ENCODE measurements at regions not wholly inside any gene's neighbourhood (a gene's known extent, or its start where the extent isn't known, plus 50 kb on each side); places are given as distances from the start of the nearest gene placed in this dataset.

- TF ChIP-seq, protein P1, sequence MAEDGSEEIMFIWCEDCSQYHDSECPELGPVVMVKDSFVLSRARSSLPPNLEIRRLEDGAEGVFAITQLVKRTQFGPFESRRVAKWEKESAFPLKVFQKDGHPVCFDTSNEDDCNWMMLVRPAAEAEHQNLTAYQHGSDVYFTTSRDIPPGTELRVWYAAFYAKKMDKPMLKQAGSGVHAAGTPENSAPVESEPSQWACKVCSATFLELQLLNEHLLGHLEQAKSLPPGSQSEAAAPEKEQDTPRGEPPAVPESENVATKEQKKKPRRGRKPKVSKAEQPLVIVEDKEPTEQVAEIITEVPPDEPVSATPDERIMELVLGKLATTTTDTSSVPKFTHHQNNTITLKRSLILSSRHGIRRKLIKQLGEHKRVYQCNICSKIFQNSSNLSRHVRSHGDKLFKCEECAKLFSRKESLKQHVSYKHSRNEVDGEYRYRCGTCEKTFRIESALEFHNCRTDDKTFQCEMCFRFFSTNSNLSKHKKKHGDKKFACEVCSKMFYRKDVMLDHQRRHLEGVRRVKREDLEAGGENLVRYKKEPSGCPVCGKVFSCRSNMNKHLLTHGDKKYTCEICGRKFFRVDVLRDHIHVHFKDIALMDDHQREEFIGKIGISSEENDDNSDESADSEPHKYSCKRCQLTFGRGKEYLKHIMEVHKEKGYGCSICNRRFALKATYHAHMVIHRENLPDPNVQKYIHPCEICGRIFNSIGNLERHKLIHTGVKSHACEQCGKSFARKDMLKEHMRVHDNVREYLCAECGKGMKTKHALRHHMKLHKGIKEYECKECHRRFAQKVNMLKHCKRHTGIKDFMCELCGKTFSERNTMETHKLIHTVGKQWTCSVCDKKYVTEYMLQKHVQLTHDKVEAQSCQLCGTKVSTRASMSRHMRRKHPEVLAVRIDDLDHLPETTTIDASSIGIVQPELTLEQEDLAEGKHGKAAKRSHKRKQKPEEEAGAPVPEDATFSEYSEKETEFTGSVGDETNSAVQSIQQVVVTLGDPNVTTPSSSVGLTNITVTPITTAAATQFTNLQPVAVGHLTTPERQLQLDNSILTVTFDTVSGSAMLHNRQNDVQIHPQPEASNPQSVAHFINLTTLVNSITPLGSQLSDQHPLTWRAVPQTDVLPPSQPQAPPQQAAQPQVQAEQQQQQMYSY (CRISPR knock-in tag; IDR thresholded peaks at IDR 0.05), result no peak
- no peak for TF ChIP-seq ZBED1 (IDR thresholded peaks at IDR 0.05; ENCODE audit: borderline replicate concordance)
- no peak for TF ChIP-seq STAT1 (conservative IDR thresholded peaks at IDR 0.05)
- no peak for TF ChIP-seq ZNF207 (IDR thresholded peaks at IDR 0.05; ENCODE audit: borderline replicate concordance)
- no peak for TF ChIP-seq YBX1 (IDR thresholded peaks at IDR 0.05)
Observed at GRCh38 chr13:68375004-68375403, 1144.9 kb upstream of the PCDH9 start (continued).

DNA sequence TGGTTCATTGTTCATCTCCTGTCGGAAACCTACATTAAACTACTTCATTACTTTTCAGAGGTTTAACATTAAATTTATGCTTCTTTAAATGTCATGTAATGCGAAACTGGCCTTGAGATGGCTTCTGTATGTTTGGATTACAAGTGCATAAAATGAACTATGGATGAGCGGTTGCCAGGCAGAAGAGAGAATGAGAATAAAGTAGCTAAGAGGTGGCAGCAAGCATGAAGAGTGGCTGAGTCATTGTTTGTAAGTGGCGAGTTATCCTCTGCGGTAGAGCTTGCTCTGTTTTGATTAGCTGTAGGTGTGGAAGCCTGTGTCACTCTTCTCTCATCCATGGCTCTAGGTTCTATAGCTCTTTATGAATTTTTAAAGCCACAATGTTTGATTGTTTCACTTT lies 1139.6 kb upstream of the PCDH9 start:
- H4K20me1 ChIP-seq (ENCODE audit: control insufficient read depth, insufficient read depth), result no peaks in the 10 kb centered on the region
- ATAC-seq (no peak), DNase-seq (ENCODE audit: low read depth, low spot score) (no peak), FAIRE-seq (no peak)
- ChIA-PET POLR2A (no interaction called here), CTCF (interaction anchor here (1.2 kb wide), 1 partner anchor 28 kb away, joined by 3 read pairs; no protein-coding TSS in a partner anchor), SMC1A (ENCODE audit: uncharacterized antibody, unreplicated experiment) (no interaction called here), RAD21 (ENCODE audit: unreplicated experiment) (no interaction called here)
- H3K9ac ChIP-seq (ENCODE audit: control insufficient read depth, insufficient read depth, low read length), result no peak overlapping the region
- no peaks in the 10 kb centered on the region for H3K9me3 ChIP-seq (replicated peaks; ENCODE audit: control insufficient read depth, insufficient read depth, low read length)
- no peak overlapping the region for H2AFZ ChIP-seq (ENCODE audit: control insufficient read depth, low read depth, low read length)
- H3K79me2 ChIP-seq (ENCODE audit: control insufficient read depth, insufficient read depth, low read length), result no peaks in the 10 kb centered on the region
- no peaks in the 10 kb centered on the region for H3K36me3 ChIP-seq (ENCODE audit: control insufficient read depth in 2 of 2, insufficient read depth in 2 of 2, low read length in 1 of 2)
- no peaks in the 10 kb centered on the region for H3K27me3 ChIP-seq (replicated peaks in 1 of 2; ENCODE audit: control insufficient read depth in 2 of 2, insufficient read depth in 2 of 2, low read length in 1 of 2)
- WGBS (ENCODE audit: insufficient coverage, insufficient replicate concordance, low lambda C conversion rate, missing lambda C conversion rate), result 33% methylated on average over 5 of the region's 5 CpGs
- H3K4me1 ChIP-seq (ENCODE audit: control insufficient read depth, insufficient read depth, low read length), result no peaks in the 10 kb centered on the region
- H3K4me2 ChIP-seq (ENCODE audit: control insufficient read depth, insufficient read depth), result no peak overlapping the region
- in situ Hi-C loops (cut with MboI) (no loop called here), intact Hi-C loops (cut with micrococcal nuclease; ENCODE audit: unreplicated experiment) (no loop called here)
- no peak overlapping the region for H3K4me3 ChIP-seq
- H3K27ac ChIP-seq (ENCODE audit: control insufficient read depth, insufficient read depth), result no peak overlapping the region
- no TSS peak for BruUV-seq (replicated peaks)
- TF ChIP-seq PBX3 (IDR thresholded peaks at IDR 0.05; ENCODE audit: insufficient replicate concordance, low read depth, low read length) (no peak), FOXK2 (IDR thresholded peaks at IDR 0.05) (no peak), IRF5 (IDR thresholded peaks at IDR 0.05; ENCODE audit: borderline replicate concordance) (no peak), MYC (IDR thresholded peaks at IDR 0.05; ENCODE audit: insufficient read depth, insufficient read length, insufficient replicate concordance, low read length, severe bottlenecking) (no peak), TAF1 (IDR thresholded peaks at IDR 0.05; ENCODE audit: borderline replicate concordance, low read depth, low read length) (no peak), ETV6 (conservative IDR thresholded peaks at IDR 0.05 in 1 of 2, IDR thresholded peaks at IDR 0.05 in 1 of 2; ENCODE audit: borderline replicate concordance in 1 of 2, low read depth in 1 of 2) (no peak)
- TF ChIP-seq, protein P2, sequence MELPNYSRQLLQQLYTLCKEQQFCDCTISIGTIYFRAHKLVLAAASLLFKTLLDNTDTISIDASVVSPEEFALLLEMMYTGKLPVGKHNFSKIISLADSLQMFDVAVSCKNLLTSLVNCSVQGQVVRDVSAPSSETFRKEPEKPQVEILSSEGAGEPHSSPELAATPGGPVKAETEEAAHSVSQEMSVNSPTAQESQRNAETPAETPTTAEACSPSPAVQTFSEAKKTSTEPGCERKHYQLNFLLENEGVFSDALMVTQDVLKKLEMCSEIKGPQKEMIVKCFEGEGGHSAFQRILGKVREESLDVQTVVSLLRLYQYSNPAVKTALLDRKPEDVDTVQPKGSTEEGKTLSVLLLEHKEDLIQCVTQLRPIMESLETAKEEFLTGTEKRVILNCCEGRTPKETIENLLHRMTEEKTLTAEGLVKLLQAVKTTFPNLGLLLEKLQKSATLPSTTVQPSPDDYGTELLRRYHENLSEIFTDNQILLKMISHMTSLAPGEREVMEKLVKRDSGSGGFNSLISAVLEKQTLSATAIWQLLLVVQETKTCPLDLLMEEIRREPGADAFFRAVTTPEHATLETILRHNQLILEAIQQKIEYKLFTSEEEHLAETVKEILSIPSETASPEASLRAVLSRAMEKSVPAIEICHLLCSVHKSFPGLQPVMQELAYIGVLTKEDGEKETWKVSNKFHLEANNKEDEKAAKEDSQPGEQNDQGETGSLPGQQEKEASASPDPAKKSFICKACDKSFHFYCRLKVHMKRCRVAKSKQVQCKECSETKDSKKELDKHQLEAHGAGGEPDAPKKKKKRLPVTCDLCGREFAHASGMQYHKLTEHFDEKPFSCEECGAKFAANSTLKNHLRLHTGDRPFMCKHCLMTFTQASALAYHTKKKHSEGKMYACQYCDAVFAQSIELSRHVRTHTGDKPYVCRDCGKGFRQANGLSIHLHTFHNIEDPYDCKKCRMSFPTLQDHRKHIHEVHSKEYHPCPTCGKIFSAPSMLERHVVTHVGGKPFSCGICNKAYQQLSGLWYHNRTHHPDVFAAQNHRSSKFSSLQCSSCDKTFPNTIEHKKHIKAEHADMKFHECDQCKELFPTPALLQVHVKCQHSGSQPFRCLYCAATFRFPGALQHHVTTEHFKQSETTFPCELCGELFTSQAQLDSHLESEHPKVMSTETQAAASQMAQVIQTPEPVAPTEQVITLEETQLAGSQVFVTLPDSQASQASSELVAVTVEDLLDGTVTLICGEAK (IDR thresholded peaks at IDR 0.05; ENCODE audit: borderline replicate concordance), result no peak
